GM12872 (cell line): ENCODE measurements at regions not wholly inside any gene's neighbourhood (a gene's known extent, or its start where the extent isn't known, plus 50 kb on each side); places are given as distances from the start of the nearest gene placed in this dataset.

Source experiments
- CTCF ChIP-seq: IDR thresholded peaks from 3 replicates; pipeline ENCODE4 v1.5.1; 2011; ENCODE audit warnings: low read depth, mild to moderate bottlenecking, low read length, moderate library complexity; ENCODE audit not compliant: insufficient read depth

GRCh38 chr14:100638211-100638855, 51.1 kb upstream of the BEGAIN start:
- no peak for TF ChIP-seq CTCF

- TF ChIP-seq CTCF = no peak
These were observed 52.1 kb upstream of the BEGAIN start for GRCh38 chr14:100639280-100639679.

GRCh38 chr14:100640471-100641273, 53.5 kb upstream of the BEGAIN start:
- 0 out of 3 replicates have a peak, but pooled peaks have one; percentile 26 for TF ChIP-seq CTCF

- no peak for TF ChIP-seq CTCF
These were observed 54.1 kb upstream of the BEGAIN start for GRCh38 chr14:100641274-100641860.

- no peak for TF ChIP-seq CTCF
These were observed 56.2 kb upstream of the BEGAIN start for GRCh38 chr14:100643426-100643825.

GRCh38 chr14:100644383-100644782, 57.2 kb upstream of the BEGAIN start:
- TF ChIP-seq CTCF = peak; percentile 24; the same call in 1 of the 3 replicates

- no peak for TF ChIP-seq CTCF
These were observed 57.6 kb upstream of the BEGAIN start for GRCh38 chr14:100644784-100645183.
